K562 (cell line): ENCODE measurements at regions not wholly inside any gene's neighbourhood (a gene's known extent, or its start where the extent isn't known, plus 50 kb on each side); places are given as distances from the start of the nearest gene placed in this dataset.

Source experiments
- ELF2 ChIP-seq: fragments of 250-450 bp; sonication (Bioruptor Pico); IDR thresholded peaks from 2 replicates; pipeline ENCODE4 v1.5.0; 2021; ENCODE audit warnings: mild to moderate bottlenecking
- EP300 ChIP-seq: IDR thresholded peaks from 2 replicates; pipeline ENCODE4 v1.6.1; 2012; ENCODE audit warnings: low read length, improper control_type of control experiment
- ETS2 ChIP-seq: IDR thresholded peaks from 2 replicates; pipeline ENCODE4 v1.6.1; 2016; ENCODE audit warnings: borderline replicate concordance, missing genetic modification characterization, mild to moderate bottlenecking, moderate library complexity, missing compliant biosample characterization; ENCODE audit not compliant: poor library complexity, severe bottlenecking
- MEF2A ChIP-seq: IDR thresholded peaks from 2 replicates; pipeline ENCODE4 v1.6.1; 2011; ENCODE audit warnings: low read depth, mild to moderate bottlenecking, low read length, moderate library complexity; ENCODE audit not compliant: control insufficient read depth
- MXI1 ChIP-seq: IDR thresholded peaks from 2 replicates; pipeline ENCODE4 v1.6.1; 2011; ENCODE audit warnings: low read depth, mild to moderate bottlenecking, improper control_type of control experiment, low read length
- POLR2AphosphoS5 ChIP-seq: IDR thresholded peaks from 2 replicates; pipeline ENCODE4 v1.6.1; 2011; ENCODE audit warnings: mild to moderate bottlenecking, low read depth, low read length, moderate library complexity; ENCODE audit not compliant: control insufficient read depth, insufficient read depth
- SP1 ChIP-seq: sonication (generic); formaldehyde crosslinking; IDR thresholded peaks from 2 replicates; pipeline ENCODE4 v1.8.1; 2022; ENCODE audit warnings: mild to moderate bottlenecking, missing genetic modification reagents
- ZBTB1 ChIP-seq: sonication (generic); formaldehyde crosslinking; IDR thresholded peaks from 2 replicates; pipeline ENCODE4 v1.8.1; 2023; ENCODE audit warnings: missing genetic modification reagents, low read depth, mild to moderate bottlenecking, borderline replicate concordance
- TF ChIP-seq, protein P1 (sequence below): IDR thresholded peaks from 2 replicates; pipeline ENCODE4 v1.6.1; 2016; ENCODE audit warnings: missing genetic modification characterization, missing compliant biosample characterization
- TF ChIP-seq, protein P2 (sequence below): sonication (generic); formaldehyde crosslinking; IDR thresholded peaks from 2 replicates; pipeline ENCODE4 v1.8.1; 2022; ENCODE audit warnings: missing genetic modification reagents

DNA sequence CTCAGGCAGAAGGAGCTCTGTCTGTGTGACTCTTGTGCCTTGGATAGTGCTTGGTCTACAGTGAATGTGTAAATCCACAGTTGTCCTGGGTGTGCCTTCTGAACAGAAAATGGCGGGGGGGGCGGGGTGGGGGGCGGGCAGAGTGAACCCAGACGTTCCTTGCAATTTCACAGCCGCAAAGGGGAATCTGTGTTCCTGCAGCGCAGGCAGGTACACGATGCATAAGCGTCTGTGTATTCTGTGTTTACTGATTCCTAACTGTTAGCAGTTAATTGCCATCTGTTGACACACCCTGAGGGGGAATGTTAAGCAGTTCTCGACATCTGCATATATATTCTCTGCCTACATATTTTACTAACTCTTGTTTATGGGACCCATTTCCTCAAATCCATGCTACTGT, 123.5 kb upstream of the ZFHX3 start:
- TF ChIP-seq MXI1 (no peak), SP1 (no peak), POLR2AphosphoS5 (no peak), ETS2 (tag) (no peak), ELF2 (no peak), ZBTB1 (CRISPR knock-in tag) (no peak), MEF2A (no peak), EP300 (no peak)
- TF ChIP-seq, protein P1, sequence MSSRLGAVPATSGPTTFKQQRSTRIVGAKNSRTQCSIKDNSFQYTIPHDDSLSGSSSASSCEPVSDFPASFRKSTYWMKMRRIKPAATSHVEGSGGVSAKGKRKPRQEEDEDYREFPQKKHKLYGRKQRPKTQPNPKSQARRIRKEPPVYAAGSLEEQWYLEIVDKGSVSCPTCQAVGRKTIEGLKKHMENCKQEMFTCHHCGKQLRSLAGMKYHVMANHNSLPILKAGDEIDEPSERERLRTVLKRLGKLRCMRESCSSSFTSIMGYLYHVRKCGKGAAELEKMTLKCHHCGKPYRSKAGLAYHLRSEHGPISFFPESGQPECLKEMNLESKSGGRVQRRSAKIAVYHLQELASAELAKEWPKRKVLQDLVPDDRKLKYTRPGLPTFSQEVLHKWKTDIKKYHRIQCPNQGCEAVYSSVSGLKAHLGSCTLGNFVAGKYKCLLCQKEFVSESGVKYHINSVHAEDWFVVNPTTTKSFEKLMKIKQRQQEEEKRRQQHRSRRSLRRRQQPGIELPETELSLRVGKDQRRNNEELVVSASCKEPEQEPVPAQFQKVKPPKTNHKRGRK (tag) = no peak
- TF ChIP-seq, protein P2, sequence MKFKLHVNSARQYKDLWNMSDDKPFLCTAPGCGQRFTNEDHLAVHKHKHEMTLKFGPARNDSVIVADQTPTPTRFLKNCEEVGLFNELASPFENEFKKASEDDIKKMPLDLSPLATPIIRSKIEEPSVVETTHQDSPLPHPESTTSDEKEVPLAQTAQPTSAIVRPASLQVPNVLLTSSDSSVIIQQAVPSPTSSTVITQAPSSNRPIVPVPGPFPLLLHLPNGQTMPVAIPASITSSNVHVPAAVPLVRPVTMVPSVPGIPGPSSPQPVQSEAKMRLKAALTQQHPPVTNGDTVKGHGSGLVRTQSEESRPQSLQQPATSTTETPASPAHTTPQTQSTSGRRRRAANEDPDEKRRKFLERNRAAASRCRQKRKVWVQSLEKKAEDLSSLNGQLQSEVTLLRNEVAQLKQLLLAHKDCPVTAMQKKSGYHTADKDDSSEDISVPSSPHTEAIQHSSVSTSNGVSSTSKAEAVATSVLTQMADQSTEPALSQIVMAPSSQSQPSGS = no peak
